AG20443 (cell line): ENCODE measurements at regions not wholly inside any gene's neighbourhood (a gene's known extent, or its start where the extent isn't known, plus 50 kb on each side); places are given as distances from the start of the nearest gene placed in this dataset.
"Not testable (repeated sequence)": the region's sequence is repeated elsewhere in the genome, so short reads cannot be mapped to it uniquely, and the experiment has no call there.

ENCODE experiments used
- DNase-seq: peaks from one replicate; pipeline ENCODE4 v3.0.0; 2012; ENCODE audit warnings: low spot score, mixed read lengths

DNA sequence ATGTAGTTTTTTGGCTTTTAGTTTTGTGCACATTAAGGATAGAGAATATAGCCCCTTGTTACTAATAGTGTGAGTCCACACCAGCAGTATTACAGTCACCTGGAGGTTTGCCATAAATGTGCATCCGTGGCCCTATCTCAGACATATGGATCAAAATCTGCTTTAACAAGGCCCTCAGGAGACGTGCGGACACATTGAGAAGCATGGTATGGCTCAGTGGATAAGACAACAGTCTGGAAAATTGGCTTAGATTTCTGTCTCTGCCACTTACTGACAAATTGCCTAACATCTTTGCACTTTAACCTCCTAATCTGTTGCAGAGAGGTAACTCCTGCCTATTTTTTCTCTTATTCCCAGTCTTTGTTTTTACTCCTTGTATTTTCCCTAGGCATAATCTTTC lies 307.2 kb upstream of the DLGAP1 start:
- DNase-seq: no peak

DNA sequence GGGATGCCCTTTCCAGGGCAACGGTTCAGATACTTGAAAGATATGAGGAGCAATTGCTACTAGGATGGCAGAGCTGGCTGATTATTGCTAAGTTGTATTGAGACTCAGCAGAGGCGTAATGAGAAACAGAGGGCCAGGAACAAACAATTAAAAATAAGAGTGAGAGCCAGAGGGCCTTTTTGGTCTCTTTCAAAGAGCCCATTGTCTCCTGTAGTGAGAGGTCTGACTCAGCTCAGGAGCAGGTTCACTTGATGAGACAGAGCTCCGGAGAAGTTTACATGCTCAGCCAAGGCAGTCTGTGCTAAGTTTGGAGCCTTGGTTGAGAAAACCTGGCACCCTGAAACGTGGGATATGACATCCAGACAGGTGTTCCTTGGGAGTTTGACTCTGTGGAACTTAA lies 303.9 kb upstream of the DLGAP1 start:
- no peak for DNase-seq

DNA sequence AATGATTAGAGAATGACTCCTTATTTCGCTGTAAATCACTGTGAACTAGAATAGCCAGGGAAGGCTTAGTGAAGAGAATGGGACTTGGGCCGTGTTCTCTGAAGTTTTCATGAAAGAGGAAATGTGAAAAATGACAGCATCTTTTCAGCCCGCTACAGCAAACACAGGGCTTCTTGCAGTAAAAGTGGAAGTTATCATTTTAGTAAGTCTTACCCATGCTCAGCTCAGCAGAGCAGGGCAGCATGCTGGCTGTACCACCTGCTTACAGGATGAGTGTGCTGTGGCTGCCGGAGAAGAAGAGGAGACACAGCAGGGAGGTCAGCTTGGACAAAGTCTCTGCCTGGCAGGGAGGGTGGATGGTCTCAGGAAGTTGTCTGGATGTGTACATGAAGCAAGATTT lies 300.7 kb upstream of the DLGAP1 start:
- no peak for DNase-seq

DNA sequence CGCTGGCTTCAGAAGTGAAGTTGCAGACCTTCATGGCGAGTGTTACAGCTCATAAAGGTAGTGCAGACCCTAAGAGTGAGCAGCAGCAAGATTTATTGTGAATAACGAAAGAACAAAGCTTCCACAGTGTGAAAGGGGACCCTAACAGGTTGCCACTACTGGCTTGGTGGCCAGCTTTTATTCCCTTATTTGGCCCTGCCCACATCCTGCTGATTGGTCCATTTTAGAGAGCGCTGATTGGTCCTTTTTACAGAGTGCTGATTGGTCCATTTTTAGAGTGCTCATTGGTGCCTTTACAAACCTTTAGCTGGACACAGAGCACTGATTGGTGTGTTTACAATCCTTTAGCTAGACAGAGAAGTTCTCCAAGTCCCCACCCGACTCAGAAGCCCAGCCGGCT lies 298.0 kb upstream of the DLGAP1 start:
- not testable (repeated sequence) for DNase-seq

DNA sequence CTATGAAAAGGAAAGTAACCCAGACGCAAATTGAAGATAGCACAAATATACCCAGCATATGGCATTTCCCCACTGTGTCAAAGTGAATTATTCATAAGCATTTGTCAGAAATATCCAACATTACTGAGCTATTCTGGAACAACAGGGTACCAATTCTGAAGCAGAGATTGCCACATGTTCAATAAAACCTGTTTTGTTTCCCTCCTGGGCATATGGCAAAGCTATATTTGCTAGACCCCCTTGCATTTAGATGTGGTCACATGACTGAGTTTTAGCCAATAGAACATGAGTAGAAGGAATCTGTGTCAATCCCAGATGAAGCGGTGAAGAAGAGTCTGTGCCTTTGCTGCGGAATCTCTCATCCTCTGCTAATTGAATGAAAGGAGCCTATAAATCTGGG lies 296.4 kb upstream of the DLGAP1 start:
- no peak for DNase-seq

DNA sequence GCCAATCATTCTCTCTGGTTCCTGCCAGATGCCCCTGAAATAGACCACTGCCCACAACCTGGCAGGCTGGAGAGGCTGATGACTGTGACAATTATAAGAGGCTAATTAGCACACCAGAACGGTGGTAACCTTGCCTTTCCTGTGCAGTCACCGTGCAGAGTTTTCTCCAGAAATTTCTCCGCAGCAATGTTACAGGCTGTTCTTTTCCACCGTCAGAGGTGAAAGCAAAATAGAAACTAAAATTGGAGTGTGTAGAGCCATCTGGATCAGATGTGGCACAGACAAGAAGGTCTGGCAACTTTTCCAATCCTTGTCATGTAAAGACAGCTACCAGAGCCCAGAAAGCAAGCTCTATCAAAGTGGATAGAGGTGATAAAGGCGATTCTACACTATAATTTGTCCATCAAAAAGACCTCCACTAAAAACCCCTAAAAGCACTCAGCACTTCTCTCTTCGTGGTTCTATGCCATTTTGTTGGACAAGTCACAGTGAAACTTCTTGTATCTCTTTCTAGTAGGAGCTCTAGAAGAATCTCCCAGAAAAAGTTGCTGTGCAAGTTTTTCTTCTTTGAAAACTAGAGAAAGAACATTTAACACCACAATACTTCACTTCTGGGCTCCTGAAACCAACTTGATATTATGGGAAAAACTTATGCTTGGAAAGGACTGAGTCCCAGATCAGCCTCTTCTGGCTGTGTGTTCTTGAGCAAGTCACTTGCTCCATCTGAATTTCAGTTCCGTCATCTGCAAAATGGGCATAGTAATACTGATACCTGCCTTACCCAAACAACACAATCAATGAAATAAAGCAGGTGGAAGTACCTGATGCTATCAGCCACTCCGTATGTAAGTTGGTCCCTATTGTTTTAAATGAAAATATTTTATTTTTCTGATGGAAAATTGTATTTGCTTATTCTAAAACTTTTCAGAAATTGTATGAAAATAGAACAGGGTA lies 295.6 kb upstream of the DLGAP1 start:
- no peak for DNase-seq

DNA sequence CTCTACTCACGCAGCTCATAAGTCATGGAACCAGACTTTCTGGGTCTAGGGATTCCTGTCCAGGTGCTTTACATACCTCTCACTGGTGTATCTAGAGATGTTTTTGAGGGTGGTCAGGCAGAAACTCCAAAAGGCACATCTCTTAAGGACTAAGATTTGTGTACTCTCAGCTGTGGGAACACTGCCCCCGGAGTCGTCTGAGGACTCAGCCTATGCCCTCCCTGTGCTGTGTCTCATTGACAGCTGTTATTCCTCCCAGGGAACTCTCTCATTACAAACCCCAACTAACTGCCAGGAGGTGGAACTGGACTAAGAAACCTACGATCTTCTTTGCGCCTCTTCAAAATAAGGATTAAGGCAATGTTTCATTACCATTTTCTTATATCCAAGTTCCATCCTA lies 293.9 kb upstream of the DLGAP1 start:
- DNase-seq: no peak

DNA sequence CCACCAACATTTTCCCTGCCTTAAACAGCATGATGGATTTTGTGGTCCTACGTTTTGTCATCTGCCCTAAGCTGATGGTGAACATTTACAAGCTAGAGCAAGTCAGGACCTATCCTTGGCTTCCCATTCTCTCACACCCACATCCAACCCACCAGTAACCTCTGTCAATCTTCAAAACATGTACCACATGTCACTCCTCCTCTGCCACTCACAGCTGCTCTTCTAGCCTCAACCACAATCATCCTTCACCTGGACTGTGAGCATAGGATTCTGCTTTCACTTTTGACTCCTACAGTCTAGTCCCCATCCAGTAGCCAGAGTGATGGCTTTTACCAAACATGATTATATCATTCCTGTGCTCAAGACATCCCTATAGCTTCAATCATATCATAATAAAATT lies 279.8 kb upstream of the DLGAP1 start:
- no peak for DNase-seq

DNA sequence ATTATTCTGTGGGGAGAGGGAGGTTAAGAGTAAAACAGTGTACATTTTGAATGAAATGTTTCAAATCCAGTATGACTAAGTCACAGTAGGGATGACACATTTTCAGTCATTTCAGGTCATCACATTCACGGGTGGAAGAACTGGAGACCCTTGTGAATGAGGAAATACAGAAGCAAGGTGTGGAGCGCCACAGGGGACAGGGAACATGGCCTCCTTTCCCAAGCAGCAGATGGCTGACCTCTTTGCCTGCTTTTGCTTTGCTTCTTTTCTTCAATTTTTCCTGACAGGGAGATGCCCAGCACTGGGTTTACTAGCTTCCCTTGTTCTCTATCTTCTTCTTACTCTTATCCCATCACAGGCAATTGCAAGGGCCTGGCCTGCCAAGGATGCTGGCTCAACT lies 278.9 kb upstream of the DLGAP1 start:
- DNase-seq: no peak

DNA sequence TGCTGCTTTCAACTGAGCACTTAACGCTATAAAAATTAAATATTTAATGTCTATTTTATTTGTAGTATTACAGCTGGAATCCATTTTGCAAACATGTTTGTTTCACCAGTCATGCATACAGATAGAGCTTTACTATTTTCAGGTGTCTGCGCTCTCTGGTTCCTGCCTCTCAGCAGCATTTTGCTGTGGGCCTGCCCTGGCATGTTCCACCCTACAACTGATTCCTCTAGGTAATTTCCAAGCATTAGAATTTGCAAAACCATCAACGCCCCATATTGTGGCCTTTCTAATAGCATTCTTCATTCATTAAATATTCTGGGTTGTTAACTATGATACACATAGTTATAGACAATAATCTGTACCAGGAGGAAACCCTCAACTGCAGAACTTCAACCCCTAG lies 266.4 kb upstream of the DLGAP1 start:
- DNase-seq: no peak

DNA sequence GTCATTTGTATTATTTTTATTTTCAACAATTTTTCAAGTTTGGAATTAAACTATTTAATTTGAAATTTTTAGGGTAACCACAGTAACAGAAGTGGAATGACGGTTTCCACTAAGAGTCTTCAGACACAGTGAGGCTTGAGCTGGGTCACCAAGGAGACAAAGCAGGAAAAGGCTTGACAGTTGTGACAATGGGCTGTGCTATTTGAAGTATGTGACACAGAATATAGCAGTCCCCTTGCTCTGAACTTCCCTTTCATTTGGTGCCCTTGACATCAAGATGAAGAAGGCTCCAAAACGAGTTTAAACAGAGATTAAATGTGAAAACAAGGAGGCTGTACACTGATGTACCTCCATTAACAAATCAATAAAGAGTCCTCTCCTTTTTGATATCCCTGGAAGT lies 265.4 kb upstream of the DLGAP1 start:
- no peak for DNase-seq

DNA sequence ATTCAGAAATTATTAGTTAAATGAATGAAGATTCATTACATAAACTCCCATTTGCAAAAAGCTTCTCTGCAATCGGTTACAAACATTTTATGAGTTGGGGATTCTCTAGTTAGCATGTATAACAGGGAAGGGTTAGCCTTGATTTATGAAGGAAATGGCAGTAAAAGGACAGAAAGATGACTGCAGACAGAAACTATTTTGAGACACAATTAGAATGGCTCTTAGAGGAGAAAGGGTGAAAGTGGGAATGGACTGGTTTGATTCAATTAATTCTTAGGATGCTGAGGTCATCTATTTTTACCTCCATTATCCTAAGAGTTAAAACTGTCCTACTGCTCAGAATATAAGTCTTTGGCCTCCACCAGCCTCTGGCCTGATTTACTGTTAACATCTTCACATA lies 250.8 kb upstream of the DLGAP1 start:
- no peak for DNase-seq

DNA sequence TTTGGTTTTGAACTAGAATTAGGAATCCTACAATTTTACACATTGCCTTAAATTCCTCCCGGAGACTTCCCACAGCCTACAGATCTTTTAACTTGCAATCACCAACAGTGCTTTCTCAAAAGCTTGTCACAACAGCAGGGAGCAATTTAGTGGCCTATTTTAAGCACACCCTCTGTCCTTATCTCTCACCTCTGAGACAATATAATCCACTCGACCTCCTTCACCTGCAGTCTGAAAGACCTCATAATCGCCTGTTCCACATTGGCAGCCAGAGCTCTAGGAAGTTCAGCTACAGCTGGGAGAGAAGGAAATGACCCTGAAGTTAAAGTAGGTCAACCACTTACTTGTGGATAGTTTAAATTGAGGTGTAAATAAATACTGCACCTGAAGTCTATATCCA lies 249.7 kb upstream of the DLGAP1 start:
- no peak for DNase-seq

DNA sequence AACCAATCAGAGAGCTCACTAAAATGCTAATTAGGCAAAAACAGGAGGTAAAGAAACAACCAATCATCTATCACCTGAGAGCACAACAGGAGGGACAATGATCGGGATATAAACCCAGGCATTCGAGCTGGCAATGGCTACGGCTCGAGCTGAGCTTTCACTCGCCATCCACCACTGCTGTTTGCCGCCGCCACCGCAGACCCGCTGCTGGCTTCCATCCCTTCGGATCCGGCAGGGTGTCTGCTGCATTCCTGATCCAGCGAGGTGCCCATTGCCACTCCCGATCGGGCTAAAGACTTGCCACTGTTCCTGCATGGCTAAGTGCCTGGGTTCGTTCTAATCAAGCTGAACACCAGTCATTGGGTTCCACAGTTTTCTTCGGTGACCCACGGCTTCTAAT lies 236.7 kb upstream of the DLGAP1 start:
- DNase-seq: no peak

DNA sequence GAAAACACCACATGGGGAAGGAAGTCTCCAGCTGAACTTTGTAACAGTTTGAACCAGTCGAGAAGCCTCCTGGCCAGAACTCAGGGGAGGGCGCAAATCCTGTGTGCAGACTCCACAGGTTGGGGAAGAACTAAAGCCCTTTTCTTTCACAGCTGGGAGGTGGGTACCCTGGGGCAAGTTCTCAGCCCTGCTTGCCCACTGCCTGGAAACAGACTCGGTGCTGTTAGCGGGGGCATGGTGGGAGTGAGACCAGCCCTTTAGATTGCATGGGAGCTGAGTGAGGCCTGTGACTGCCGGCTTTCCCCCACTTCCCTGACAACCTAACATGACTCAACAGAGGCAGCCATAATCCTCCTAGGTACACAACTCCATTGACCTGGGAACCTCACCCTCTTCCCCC lies 223.6 kb upstream of the DLGAP1 start:
- DNase-seq: not testable (repeated sequence)

DNA sequence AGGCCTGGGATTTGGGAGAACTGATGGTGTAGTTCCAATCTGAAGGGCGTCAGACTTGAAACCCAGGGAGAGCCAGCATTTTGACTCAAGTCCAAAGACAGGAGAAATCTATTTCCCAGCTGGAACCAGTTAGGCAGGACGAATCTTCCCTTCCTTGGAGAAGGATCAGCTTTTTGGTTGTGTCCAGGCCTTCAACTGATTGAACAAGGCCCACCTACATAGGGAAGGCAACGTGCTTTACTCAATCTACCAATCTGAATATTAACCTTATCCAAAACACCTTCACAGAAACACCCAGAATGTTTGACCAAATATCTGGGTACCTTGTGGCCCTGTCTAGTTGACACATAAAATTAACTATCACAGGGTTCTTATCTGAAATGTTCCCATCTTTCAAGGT lies 221.9 kb upstream of the DLGAP1 start:
- no peak for DNase-seq

DNA sequence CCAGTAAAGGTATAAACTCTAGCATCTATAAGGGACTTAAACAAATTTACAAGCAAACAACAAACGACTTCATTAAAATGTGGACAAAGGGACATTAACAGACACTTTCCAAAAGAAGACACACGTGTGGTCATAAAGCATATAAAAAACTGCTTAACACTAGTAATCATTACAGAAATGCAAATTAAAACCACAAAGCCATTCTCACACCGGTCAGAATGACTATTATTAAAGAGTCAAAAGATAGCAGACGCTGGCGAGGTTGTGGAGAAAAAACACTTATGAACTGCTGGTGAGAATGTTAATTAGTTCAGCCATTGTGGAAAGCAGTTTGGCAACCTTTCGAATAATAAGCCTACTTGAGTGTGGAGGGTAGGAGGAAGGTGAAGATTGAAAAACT lies 217.1 kb upstream of the DLGAP1 start:
- no peak for DNase-seq

DNA sequence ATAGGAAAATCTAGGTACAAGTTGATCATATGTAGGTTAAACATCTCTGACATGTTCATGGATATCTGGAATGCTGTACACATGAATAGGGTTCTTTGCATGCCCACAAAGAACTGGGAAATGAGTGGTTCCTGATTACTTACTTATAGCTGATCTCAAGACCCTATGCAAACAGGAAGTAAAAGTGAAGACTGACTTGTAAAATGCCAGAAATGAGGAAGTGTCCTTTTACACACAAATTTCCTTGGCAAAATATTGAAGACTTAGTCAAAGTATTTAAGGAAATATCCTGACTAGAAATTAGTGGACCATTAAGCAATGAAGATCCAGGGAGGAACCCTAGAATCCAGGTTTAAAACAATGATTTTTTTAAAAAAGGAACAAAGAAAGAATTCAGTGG lies 203.7 kb upstream of the DLGAP1 start:
- no peak for DNase-seq

DNA sequence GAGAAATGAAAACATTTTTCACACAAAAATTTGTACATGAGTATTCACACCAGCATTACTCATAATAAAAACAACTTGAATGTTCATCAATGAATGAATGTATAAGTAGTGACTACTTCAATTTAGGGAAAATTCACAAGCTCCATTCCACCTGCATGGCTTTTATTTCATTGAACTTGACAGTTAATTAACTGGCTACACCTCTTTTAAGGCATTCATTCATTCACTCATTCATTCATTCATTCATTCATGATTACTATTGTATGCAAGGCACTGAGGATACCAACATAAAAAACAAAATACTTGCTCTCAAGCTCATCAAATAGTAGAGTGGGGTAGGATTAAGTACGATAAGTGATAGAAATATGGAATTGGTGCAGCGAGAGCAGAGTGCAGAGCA lies 198.3 kb upstream of the DLGAP1 start:
- DNase-seq: no peak

DNA sequence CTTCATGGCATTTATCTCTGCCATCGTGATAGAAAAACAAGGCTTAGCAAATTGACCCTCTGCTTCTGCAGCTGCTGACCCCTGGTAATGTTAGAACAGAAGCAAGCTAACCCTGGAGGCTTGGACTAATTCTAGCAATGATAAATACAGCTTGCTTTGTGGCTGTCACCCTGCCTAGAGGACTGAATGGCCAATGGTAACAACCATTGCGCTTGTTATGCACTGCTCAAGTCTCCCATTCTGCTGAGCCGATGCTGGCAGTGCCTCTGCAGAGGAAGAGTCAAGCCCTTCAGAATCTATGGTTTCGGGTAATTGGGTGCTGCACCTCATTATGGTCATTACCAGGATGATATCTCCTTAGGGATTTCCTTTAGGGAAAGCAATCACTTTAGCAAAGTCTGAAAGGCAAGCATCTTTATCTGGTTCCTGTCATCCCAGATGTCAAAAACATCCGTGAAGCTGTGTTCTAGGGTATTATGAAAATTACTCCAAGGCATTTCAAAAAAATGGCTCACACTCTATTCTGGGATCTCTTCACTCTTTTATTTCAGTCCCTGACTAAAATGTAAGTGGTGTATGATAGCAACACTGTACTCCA lies 186.8 kb upstream of the DLGAP1 start:
- no peak for DNase-seq

DNA sequence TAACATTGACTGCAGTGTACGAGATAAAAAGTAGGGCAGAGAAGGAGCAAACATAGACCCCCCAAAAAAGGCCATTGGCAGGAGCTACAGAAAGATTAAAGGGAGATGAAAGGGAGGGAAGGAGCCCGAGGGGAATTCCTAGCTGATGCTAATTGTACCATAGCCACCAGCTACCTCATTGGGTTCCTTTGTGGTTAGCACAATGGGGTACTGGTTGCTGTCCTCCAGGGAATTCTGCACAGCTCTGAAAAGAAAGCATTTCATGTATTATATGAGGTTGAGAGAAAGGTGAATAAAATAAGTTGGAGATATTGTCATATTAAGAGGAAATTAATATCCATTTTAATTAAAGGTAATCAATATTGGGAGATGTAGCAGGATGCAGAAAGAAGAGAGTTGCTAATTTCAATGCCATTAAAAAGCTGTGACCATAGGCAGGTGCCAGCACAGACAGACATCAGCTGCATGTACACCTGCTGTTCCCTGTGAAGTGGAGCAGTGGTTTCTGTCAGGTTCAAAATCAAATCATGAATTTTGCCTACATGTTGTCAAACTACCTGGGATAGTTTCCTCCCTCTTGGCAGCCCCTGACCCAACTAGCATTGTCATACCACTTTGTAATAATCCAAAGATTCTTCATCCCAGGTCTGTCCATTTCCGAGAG lies 185.4 kb upstream of the DLGAP1 start:
- no peak for DNase-seq

DNA sequence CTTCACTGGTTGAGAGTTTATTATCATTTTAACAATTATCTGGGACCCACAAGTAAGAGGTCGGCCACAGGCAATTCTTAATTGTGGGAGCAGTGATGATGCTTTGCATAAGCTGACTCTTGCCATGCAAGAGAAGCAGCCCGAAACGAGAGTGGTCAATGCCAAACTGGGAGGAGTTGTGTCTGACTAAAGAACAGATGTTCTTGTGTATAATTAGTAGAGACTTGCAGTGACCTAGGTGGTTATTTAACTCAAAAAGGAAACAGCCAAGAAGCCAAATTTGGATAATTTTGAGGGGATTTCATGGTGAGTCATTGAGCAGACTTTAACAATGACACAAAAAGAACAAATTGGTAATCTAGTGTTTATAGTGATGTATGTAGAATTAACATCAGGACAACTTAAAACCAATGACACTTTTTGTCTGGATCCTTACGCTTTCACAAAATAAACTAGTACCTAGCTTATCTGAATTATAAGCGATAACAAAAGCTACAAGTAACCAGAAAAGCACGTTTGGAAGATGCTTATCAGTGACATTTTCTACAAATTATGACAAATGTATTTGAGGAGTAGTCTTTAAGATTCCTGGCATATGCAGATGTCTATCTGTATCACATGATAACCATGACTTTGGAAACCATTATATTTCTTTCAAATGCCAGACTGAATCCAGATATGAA lies 184.7 kb upstream of the DLGAP1 start:
- no peak for DNase-seq

DNA sequence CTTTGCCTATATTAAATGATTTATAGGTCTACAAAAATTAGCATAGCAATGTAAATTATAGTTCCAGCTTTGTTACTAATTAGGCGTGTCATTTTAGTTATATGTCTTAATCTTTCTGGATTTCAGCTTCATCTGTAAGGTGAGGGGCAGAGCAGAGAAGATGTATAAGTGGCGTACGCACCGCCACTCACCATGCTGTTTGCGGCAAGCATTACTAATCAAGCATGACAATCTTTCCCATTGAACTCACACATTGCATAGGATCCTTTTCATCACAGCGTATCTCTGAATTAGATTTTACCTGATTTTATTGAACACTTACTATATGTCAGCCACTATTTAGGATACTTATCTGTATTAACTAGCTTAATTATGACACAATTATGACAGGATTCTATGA lies 183.6 kb upstream of the DLGAP1 start:
- DNase-seq: no peak
